ENCODE measurements at regions not wholly inside any gene's neighbourhood (a gene's known extent, or its start where the extent isn't known, plus 50 kb on each side); places are given as distances from the start of the nearest gene placed in this dataset.

- TF ChIP-seq, protein P1, sequence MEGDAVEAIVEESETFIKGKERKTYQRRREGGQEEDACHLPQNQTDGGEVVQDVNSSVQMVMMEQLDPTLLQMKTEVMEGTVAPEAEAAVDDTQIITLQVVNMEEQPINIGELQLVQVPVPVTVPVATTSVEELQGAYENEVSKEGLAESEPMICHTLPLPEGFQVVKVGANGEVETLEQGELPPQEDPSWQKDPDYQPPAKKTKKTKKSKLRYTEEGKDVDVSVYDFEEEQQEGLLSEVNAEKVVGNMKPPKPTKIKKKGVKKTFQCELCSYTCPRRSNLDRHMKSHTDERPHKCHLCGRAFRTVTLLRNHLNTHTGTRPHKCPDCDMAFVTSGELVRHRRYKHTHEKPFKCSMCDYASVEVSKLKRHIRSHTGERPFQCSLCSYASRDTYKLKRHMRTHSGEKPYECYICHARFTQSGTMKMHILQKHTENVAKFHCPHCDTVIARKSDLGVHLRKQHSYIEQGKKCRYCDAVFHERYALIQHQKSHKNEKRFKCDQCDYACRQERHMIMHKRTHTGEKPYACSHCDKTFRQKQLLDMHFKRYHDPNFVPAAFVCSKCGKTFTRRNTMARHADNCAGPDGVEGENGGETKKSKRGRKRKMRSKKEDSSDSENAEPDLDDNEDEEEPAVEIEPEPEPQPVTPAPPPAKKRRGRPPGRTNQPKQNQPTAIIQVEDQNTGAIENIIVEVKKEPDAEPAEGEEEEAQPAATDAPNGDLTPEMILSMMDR (IDR thresholded peaks at IDR 0.05): no peak
- TF ChIP-seq POLR2A (IDR thresholded peaks at IDR 0.05): no peak
Observed at GRCh38 chr11:106477776-106478175, 400.3 kb downstream of the AASDHPPT start.
